ENCODE measurements at regions not wholly inside any gene's neighbourhood (a gene's known extent, or its start where the extent isn't known, plus 50 kb on each side); places are given as distances from the start of the nearest gene placed in this dataset.

DNA sequence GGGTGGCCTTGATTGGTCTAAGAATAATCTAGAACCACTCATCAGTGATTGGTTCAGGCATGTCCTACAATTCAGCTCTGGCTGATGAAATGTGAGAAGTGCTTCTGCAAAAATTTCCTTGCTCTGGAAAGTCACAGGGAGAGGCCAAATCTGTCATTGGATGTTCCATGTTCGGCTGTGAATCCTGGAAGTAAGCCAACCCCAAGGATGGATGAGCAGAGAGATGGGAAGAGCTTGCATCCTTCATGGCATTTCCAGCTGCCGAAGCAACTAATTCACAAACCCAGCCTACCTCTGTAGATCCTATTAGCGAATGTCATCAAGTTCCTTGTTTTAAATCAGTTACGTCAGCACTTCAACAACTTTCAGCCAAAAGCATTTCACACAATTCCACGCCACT is 187.2 kb upstream of the SOX4 start:
- TF ChIP-seq, protein P1, sequence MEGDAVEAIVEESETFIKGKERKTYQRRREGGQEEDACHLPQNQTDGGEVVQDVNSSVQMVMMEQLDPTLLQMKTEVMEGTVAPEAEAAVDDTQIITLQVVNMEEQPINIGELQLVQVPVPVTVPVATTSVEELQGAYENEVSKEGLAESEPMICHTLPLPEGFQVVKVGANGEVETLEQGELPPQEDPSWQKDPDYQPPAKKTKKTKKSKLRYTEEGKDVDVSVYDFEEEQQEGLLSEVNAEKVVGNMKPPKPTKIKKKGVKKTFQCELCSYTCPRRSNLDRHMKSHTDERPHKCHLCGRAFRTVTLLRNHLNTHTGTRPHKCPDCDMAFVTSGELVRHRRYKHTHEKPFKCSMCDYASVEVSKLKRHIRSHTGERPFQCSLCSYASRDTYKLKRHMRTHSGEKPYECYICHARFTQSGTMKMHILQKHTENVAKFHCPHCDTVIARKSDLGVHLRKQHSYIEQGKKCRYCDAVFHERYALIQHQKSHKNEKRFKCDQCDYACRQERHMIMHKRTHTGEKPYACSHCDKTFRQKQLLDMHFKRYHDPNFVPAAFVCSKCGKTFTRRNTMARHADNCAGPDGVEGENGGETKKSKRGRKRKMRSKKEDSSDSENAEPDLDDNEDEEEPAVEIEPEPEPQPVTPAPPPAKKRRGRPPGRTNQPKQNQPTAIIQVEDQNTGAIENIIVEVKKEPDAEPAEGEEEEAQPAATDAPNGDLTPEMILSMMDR (IDR thresholded peaks at IDR 0.05): no peak
- TF ChIP-seq POLR2A (IDR thresholded peaks at IDR 0.05): no peak

Data from Peyer's patch (tissue), 4 donors.